Breast epithelium (tissue), 3 donors: ENCODE measurements at regions not wholly inside any gene's neighbourhood (a gene's known extent, or its start where the extent isn't known, plus 50 kb on each side); places are given as distances from the start of the nearest gene placed in this dataset.

Experiments
- POLR2A ChIP-seq: fragments of 450-650 bp; IDR thresholded peaks from one replicate; pipeline ENCODE4 v1.6.1; 2016; ENCODE audit warnings: antibody characterized with exemption, mild to moderate bottlenecking, moderate library complexity
- TF ChIP-seq, protein P1 (sequence below), 3 donors: fragments of 450-650 bp; IDR thresholded peaks; one replicate each; pipeline ENCODE4 v1.5.1; 2016 to 2017; ENCODE audit warnings: antibody characterized with exemption in 3 of 3, mild to moderate bottlenecking in 3 of 3, moderate library complexity in 3 of 3

DNA sequence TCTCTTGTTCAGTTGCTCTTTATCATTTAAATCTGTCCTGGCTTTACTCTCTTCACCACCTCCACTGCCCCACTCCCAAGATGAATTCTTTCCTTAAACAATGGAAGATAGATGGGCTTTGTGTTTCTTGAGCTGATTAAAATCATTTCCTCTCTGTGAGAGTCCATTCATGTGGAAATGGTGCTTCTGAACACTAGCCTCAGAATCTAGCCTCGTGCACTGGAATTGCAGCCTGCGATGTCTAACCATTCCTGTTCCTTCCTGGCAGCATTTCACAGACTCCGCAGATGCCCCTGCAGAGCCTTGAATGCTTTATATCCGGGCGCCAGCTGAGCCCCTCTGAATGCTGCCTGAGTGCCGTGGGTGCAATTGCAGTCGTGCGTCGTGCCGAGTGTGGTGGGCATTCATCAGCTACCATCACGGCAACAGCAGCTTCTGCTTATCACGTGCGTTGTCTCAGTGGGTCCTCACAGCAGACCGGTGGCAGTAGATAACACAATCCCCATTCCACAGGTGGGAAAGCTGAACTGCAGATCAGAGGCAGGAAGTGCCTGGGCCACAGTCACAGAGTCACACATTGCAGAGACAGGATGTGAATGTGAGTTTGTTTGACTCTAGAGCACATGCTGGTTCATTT lies 172.8 kb upstream of the WSCD1 start:
- TF ChIP-seq, protein P1, sequence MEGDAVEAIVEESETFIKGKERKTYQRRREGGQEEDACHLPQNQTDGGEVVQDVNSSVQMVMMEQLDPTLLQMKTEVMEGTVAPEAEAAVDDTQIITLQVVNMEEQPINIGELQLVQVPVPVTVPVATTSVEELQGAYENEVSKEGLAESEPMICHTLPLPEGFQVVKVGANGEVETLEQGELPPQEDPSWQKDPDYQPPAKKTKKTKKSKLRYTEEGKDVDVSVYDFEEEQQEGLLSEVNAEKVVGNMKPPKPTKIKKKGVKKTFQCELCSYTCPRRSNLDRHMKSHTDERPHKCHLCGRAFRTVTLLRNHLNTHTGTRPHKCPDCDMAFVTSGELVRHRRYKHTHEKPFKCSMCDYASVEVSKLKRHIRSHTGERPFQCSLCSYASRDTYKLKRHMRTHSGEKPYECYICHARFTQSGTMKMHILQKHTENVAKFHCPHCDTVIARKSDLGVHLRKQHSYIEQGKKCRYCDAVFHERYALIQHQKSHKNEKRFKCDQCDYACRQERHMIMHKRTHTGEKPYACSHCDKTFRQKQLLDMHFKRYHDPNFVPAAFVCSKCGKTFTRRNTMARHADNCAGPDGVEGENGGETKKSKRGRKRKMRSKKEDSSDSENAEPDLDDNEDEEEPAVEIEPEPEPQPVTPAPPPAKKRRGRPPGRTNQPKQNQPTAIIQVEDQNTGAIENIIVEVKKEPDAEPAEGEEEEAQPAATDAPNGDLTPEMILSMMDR (IDR thresholded peaks at IDR 0.05) = no peak
- TF ChIP-seq POLR2A = no peak
